Kidney (tissue), 13 donors: ENCODE measurements at regions not wholly inside any gene's neighbourhood (a gene's known extent, or its start where the extent isn't known, plus 50 kb on each side); places are given as distances from the start of the nearest gene placed in this dataset.

Experiments used
- DNase-seq, 5 donors: peaks; one replicate each; pipeline ENCODE4 v3.0.0-alpha.2; 2013 to 2020
- FAIRE-seq: peaks from 2 replicates; lab custom pipeline; 2012; peaks lifted over from hg19 to GRCh38; lab: Jason Lieb, UNC
- H3K27ac ChIP-seq, 2 donors: one replicate each; pipeline ENCODE4 v1.7.0; 2013; ENCODE audit warnings: low read depth in 2 of 2, low read length in 2 of 2, inconsistent platforms in 1 of 2
- H3K27me3 ChIP-seq: one replicate; pipeline ENCODE4 v1.7.1; 2013; ENCODE audit warnings: low read length, inconsistent platforms; ENCODE audit not compliant: control insufficient read depth, insufficient read depth
- H3K36me3 ChIP-seq, 3 donors: one replicate each; pipeline versions ENCODE4 v1.7.0 to v1.7.1; 2013; ENCODE audit warnings: low read length in 3 of 3, control low read depth in 1 of 3, inconsistent platforms in 1 of 3; ENCODE audit not compliant: insufficient read depth in 3 of 3, control insufficient read depth in 2 of 3
- H3K4me1 ChIP-seq, 3 donors: one replicate each; pipeline versions ENCODE4 v1.7.0 to v1.7.1; 2013; ENCODE audit warnings: low read length in 3 of 3, inconsistent platforms in 1 of 3, low read depth in 1 of 3; ENCODE audit not compliant: control insufficient read depth in 2 of 3, insufficient read depth in 2 of 3
- H3K4me3 ChIP-seq, 3 donors: one replicate each; pipeline versions ENCODE4 v1.7.0 to v1.8.1; 2013; ENCODE audit warnings: low read length in 3 of 3, control low read depth in 1 of 3, inconsistent platforms in 1 of 3
- H3K9ac ChIP-seq, 3 donors: one replicate each; pipeline versions ENCODE4 v1.7.0 to v1.7.1; 2013; ENCODE audit warnings: low read length in 3 of 3, control low read depth in 1 of 3, inconsistent platforms in 1 of 3
- H3K9me3 ChIP-seq, 3 donors: one replicate each; pipeline versions ENCODE4 v1.7.0 to v1.7.1; 2013; ENCODE audit warnings: low read length in 3 of 3, control low read depth in 1 of 3, inconsistent platforms in 1 of 3; ENCODE audit not compliant: control insufficient read depth in 2 of 3, insufficient read depth in 1 of 3
- CTCF ChIP-seq: IDR thresholded peaks from 3 replicates; pipeline ENCODE4 v1.5.1; 2012; ENCODE audit warnings: mild to moderate bottlenecking, moderate library complexity, borderline replicate concordance; ENCODE audit not compliant: insufficient read depth; ENCODE audit errors: extremely low read depth
- intact Hi-C: fragments of 100-400 bp; cut with DNase I; formaldehyde crosslinking; loops from one replicate; pipeline ENCODE4 v1.11.1; 2022
- donor health status: control.
- donor health status: control.
- donor health status: control.
- donor health status: control.
- donor health status: control.
- donor health status: DM: yes; HTN: yes; CAD: no.
- donor health status: Normal renal cell carcinoma (clear cell type).

DNA sequence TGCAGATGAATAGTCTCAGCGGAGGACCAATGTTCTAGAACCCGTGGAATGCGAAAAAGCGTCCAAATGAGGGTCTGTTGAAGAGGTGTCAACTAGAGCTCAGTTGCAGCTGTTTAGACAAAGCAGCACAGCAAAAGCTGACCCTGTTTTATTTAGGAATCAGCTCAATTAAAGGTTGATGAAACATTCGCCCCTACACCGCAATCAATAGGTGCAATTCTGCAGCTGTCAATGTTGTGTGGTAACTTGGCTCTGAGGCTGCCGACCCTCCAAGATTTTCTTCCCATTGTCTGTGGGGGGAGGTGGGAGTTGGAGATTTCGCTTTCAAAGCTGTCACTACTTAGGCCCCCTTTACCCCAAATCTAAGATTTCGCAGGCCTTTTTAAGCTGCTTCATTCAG, 330.0 kb downstream of the ETAA1 start:
- no peak for TF ChIP-seq CTCF
- intact Hi-C loops, result no loop called here
- Histone ChIP-seq H3K4me3 (no peak overlapping the region), H3K4me1 (no peaks in the 10 kb centered on the region), H3K36me3 (no peaks in the 10 kb centered on the region), H3K27me3 (no peaks in the 10 kb centered on the region), H3K27ac (no peak overlapping the region), H3K9ac (no peak overlapping the region), H3K9me3 (no peaks in the 10 kb centered on the region)
- FAIRE-seq (no peak), DNase-seq (no peak)

- no peaks in the 10 kb centered on the region for H3K36me3 ChIP-seq
- no peaks in the 10 kb centered on the region for H3K9me3 ChIP-seq
- intact Hi-C loops, result no loop called here
- no peak overlapping the region for H3K9ac ChIP-seq
- H3K4me1 ChIP-seq, result no peaks in the 10 kb centered on the region
- FAIRE-seq (no peak), DNase-seq (no peak)
- TF ChIP-seq CTCF, result no peak
- no peak overlapping the region for H3K4me3 ChIP-seq
- no peaks in the 10 kb centered on the region for H3K27me3 ChIP-seq
- H3K27ac ChIP-seq, result no peak overlapping the region
Observed at GRCh38 chr2:67727623-67728022, 330.5 kb downstream of the ETAA1 start.

GRCh38 chr2:67729474-67729873, 332.3 kb downstream of the ETAA1 start:
- no peak for TF ChIP-seq CTCF
- no peaks in the 10 kb centered on the region for H3K36me3 ChIP-seq
- no peaks in the 10 kb centered on the region for H3K4me1 ChIP-seq
- H3K27ac ChIP-seq, result no peak overlapping the region
- DNase-seq, result no peak
- H3K27me3 ChIP-seq, result no peaks in the 10 kb centered on the region
- H3K9ac ChIP-seq, result no peak overlapping the region
- no peak overlapping the region for H3K4me3 ChIP-seq
- no peak for FAIRE-seq
- no peaks in the 10 kb centered on the region for H3K9me3 ChIP-seq
- intact Hi-C loops, result no loop called here

GRCh38 chr2:67733517-67733916, 329.3 kb downstream of the C1D start:
- TF ChIP-seq CTCF, result peak; percentile 54
- Histone ChIP-seq H3K27me3 (no peaks in the 10 kb centered on the region), H3K9me3 (no peaks in the 10 kb centered on the region), H3K9ac (no peak overlapping the region), H3K4me1 (no peaks in the 10 kb centered on the region), H3K36me3 (no peaks in the 10 kb centered on the region), H3K27ac (no peak overlapping the region), H3K4me3 (no peak overlapping the region)
- FAIRE-seq (no peak), DNase-seq (peak in 4 of 5 donors; percentile 18 to 48 (median 44))
- intact Hi-C loops, result no loop called here
